ACHN (cell line): ENCODE measurements at regions not wholly inside any gene's neighbourhood (a gene's known extent, or its start where the extent isn't known, plus 50 kb on each side); places are given as distances from the start of the nearest gene placed in this dataset.
A peak's percentile ranks its signal among the peaks of the same experiment; 100 is the strongest.
"Not testable (repeated sequence)": the region's sequence is repeated elsewhere in the genome, so short reads cannot be mapped to it uniquely, and the experiment has no call there.

ENCODE experiments used
- DNase-seq: peaks from one replicate; pipeline ENCODE4 v3.0.0-alpha.2; 2015
- in situ Hi-C: cut with HindIII; loops from 2 replicates; pipeline ENCODE4 v1.10.0; 2017; ENCODE audit warnings: low sequenced_read_pairs, low pct_ligation_motif_present, low pct_unique_long_range_greater_than_20kb

- no peak for DNase-seq
- in situ Hi-C loops, result no loop called here
Observed at GRCh38 chr5:82749461-82749820, 327.8 kb downstream of the TMEM167A start.

- no peak for DNase-seq
- in situ Hi-C loops, result no loop called here
Observed at GRCh38 chr5:82748688-82749460, 328.3 kb downstream of the TMEM167A start.

GRCh38 chr5:82747986-82748385 is 329.2 kb downstream of the TMEM167A start:
- in situ Hi-C loops, result no loop called here

GRCh38 chr5:82745016-82745415 is 332.2 kb downstream of the TMEM167A start:
- DNase-seq, result no peak
- in situ Hi-C loops, result no loop called here

More at GRCh38 chr5:82747986-82748385, 329.2 kb downstream of the TMEM167A start:
- DNase-seq, result no peak

GRCh38 chr5:82738681-82739269 is 338.4 kb downstream of the TMEM167A start:
- in situ Hi-C loops, result no loop called here
- no peak for DNase-seq

GRCh38 chr5:82735160-82735789 is 341.9 kb downstream of the TMEM167A start:
- in situ Hi-C loops, result no loop called here
- peak; percentile 4 for DNase-seq

- in situ Hi-C loops, result no loop called here
- no peak for DNase-seq
Observed at GRCh38 chr5:82734347-82734746, 342.8 kb downstream of the TMEM167A start.

- in situ Hi-C loops, result no loop called here
- DNase-seq, result no peak
Observed at GRCh38 chr5:82730913-82731312, 346.3 kb downstream of the TMEM167A start.

GRCh38 chr5:82728926-82729702 is 348.1 kb downstream of the TMEM167A start:
- in situ Hi-C loops, result no loop called here
- no peak for DNase-seq

- in situ Hi-C loops, result no loop called here
Observed at GRCh38 chr5:82723168-82723567, 354.0 kb downstream of the TMEM167A start.

GRCh38 chr5:82721087-82721410 is 356.1 kb downstream of the TMEM167A start:
- no peak for DNase-seq
- in situ Hi-C loops, result no loop called here

More at GRCh38 chr5:82723168-82723567, 354.0 kb downstream of the TMEM167A start:
- DNase-seq, result no peak

GRCh38 chr5:82720213-82721086 is 356.7 kb downstream of the TMEM167A start:
- in situ Hi-C loops, result no loop called here
- no peak for DNase-seq

GRCh38 chr5:82719368-82719767 is 357.8 kb downstream of the TMEM167A start:
- no peak for DNase-seq
- in situ Hi-C loops, result no loop called here

GRCh38 chr5:82717738-82718137 is 359.5 kb downstream of the TMEM167A start:
- no peak for DNase-seq
- in situ Hi-C loops, result no loop called here

- DNase-seq, in situ Hi-C loops: not testable (repeated sequence)
Observed at GRCh38 chr5:82714732-82715131, 362.5 kb downstream of the TMEM167A start.

GRCh38 chr5:82713811-82714210 is 363.4 kb downstream of the TMEM167A start:
- in situ Hi-C loops, result no loop called here
- no peak for DNase-seq

GRCh38 chr5:82707741-82708140 is 369.5 kb downstream of the TMEM167A start:
- in situ Hi-C loops, result no loop called here
- peak; percentile 11 for DNase-seq

GRCh38 chr5:82704381-82704780 is 372.8 kb downstream of the TMEM167A start:
- no peak for DNase-seq
- in situ Hi-C loops, result no loop called here
